Activated naive CD8-positive, alpha-beta T cell treated with anti-CD3 and anti-CD28 coated beads, Interleukin-2, amount 10 ng/mL, durations not matched to agents 7 days and 5 days (primary cell): ENCODE measurements at regions not wholly inside any gene's neighbourhood (a gene's known extent, or its start where the extent isn't known, plus 50 kb on each side); places are given as distances from the start of the nearest gene placed in this dataset.

ENCODE experiments used
- ATAC-seq: fragments of 150-1000 bp; cut with Tn5 transposase; one replicate; pipeline ENCODE4 v1.10.0; 2021; ENCODE audit warnings: low read depth, moderate library complexity
- POLR2A ChIA-PET: fragments of 350-600 bp; sonication (Branson Sonifier 250); formaldehyde crosslinking; loops from one replicate; lab custom pipeline; 2021; ENCODE audit warnings: antibody characterized with exemption; lab: Charles Lee
- DNase-seq: peaks from one replicate; pipeline ENCODE4 v3.0.0; 2021
- H3K27ac Mint-ChIP-seq: one replicate; pipeline ENCODE4 v1.8.0; 2022; ENCODE audit warnings: mild to moderate bottlenecking, mixed read lengths
- H3K27me3 Mint-ChIP-seq: one replicate; pipeline ENCODE4 v1.8.0; 2022; ENCODE audit warnings: mild to moderate bottlenecking, moderate library complexity, mixed read lengths
- H3K36me3 Mint-ChIP-seq: one replicate; pipeline ENCODE4 v1.8.0; 2021; ENCODE audit warnings: mild to moderate bottlenecking, mixed read lengths
- H3K4me1 Mint-ChIP-seq: one replicate; pipeline ENCODE4 v1.8.0; 2021; ENCODE audit warnings: mixed read lengths
- H3K4me3 Mint-ChIP-seq: one replicate; pipeline ENCODE4 v1.8.0; 2022; ENCODE audit warnings: mild to moderate bottlenecking, moderate library complexity, mixed read lengths
- H3K9me3 Mint-ChIP-seq: one replicate; pipeline ENCODE4 v1.8.0; 2021; ENCODE audit warnings: mixed read lengths

DNA sequence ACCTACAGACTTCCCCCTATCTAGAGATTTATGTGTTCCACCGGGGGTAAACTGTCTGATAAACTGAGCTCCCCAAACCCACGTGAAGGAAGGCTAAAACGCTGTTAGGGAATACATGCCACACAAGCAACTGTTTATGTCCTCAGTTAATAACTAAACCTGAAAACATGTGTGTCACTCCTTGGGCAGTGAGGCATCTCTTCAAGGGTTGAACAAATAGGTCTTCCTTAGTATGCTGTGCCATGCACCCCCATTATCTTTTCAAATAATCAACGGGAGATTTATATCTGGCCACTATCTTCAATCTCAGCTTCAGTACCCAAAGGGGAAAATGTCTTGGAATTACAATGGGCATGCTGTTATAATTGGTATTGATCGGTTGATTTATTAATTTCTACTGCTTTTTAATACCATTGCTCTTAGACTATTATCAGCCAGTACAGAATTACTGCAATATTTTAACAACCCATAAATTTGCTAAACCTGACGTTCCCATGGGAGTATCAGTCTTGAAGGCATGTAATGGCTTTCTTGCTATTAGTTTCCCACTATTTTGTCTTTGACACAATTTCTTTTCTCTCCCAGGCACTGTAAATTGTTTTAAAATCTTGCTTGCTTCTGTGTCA, 279.2 kb upstream of the P2RY1 start:
- Mint-ChIP-seq H3K27ac (no peak overlapping the region), H3K27me3 (peaks cover 9% of the 10 kb centered on the region), H3K36me3 (no peaks in the 10 kb centered on the region), H3K4me1 (peaks cover 10% of the 10 kb centered on the region), H3K9me3 (peaks cover 3% of the 10 kb centered on the region), H3K4me3 (no peak overlapping the region)
- ATAC-seq: no peak
- POLR2A ChIA-PET: no interaction called here
- DNase-seq: no peak

DNA sequence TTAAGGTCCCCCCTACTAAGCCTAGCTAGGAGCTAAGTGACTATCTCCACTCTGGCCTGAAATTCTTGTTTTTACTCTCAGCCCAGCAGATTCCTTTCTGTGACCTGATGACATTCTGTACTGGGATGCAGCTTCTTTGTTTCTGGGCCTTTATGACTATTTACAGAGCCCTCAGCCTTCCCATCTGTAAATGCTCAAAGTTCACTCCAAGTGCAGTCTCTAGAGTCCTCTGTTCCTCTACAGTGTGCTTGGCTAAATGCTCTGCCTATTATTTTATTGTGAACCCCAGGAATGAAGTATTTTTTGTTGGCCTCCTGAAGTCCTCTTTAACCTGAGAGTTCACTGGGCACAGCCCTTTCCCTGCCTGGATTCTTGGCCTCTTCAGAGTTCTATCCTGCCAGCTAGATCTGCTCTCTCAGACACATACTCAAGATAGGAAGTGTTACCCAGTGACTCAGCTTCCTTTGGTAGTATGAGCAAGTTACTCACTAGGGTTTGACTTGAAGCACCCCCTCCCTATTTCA, 278.1 kb upstream of the P2RY1 start:
- ATAC-seq: peak; percentile 73
- POLR2A ChIA-PET: no interaction called here

DNA sequence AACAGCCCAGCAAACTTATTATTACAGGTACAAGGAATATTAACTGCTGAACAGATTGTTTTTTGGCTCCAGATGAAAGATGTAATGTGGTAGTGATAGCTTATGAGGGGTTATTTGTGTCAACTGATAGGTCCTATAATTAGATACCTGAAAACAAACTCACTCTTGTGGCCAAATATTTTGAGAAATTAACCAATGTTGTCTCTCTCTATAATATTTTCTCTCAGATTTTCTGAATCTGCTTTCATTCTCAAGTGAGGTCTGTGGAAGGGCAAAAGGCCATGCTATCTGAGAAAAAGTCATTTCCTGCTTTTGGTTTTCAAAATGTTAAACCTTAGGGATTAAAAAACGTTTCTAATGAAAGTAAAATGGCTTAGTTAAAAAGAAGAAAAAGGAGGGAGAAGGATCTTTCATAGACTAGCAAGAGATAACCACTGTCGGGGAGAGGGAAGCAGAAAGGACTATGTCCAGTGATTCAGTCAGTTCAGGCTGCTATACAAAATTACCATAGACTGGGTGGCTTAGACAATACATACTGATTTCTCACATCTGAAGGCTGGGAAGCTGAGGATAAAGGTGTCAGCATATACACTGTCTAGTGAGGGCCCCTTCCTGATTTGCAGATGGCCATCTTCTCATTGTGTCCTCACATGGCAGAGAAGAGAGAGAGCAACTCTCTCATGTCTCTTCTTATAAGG, 277.5 kb upstream of the P2RY1 start:
- H3K36me3 Mint-ChIP-seq: no peaks in the 10 kb centered on the region
- DNase-seq (no peak), ATAC-seq (no peak)
- peaks cover 5% of the 10 kb centered on the region for H3K27me3 Mint-ChIP-seq
- H3K9me3 Mint-ChIP-seq: peaks cover 3% of the 10 kb centered on the region
- no peak overlapping the region for H3K27ac Mint-ChIP-seq
- H3K4me1 Mint-ChIP-seq: peaks cover 10% of the 10 kb centered on the region
- H3K4me3 Mint-ChIP-seq: no peak overlapping the region
- POLR2A ChIA-PET: no interaction called here

More for the DNA sequence above, 278.1 kb upstream of the P2RY1 start:
- peak overlapping the region; percentile 22 for H3K27ac Mint-ChIP-seq
- DNase-seq: no peak
- H3K4me3 Mint-ChIP-seq: no peak overlapping the region
- H3K36me3 Mint-ChIP-seq: no peaks in the 10 kb centered on the region
- peaks cover 10% of the 10 kb centered on the region for H3K4me1 Mint-ChIP-seq
- H3K27me3 Mint-ChIP-seq: peaks cover 5% of the 10 kb centered on the region
- peaks cover 3% of the 10 kb centered on the region for H3K9me3 Mint-ChIP-seq

DNA sequence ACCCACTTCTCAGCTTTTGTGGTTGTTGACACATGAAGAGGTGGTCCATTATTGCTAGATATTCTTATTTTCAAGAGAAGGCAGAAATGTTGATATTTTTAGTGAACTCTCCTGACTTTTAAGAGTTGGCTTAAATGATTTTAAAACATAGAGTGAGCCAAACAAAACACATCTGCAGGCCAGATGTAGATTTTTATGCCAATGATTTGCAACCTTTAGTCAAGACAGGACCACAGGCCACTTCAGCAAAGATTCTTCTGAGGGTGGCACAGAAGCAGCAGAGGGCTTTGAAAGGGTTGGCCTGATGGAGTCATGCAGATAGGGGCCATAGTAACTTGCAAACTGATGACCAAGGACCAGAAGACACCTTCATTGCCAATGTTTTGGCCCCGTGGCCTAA, 276.5 kb upstream of the P2RY1 start:
- Mint-ChIP-seq H3K27me3 (peaks cover 1% of the 10 kb centered on the region), H3K4me3 (no peak overlapping the region), H3K4me1 (peaks cover 10% of the 10 kb centered on the region), H3K36me3 (no peaks in the 10 kb centered on the region), H3K27ac (no peak overlapping the region), H3K9me3 (peaks cover 3% of the 10 kb centered on the region)
- ATAC-seq (no peak), DNase-seq (no peak)
- POLR2A ChIA-PET: no interaction called here

DNA sequence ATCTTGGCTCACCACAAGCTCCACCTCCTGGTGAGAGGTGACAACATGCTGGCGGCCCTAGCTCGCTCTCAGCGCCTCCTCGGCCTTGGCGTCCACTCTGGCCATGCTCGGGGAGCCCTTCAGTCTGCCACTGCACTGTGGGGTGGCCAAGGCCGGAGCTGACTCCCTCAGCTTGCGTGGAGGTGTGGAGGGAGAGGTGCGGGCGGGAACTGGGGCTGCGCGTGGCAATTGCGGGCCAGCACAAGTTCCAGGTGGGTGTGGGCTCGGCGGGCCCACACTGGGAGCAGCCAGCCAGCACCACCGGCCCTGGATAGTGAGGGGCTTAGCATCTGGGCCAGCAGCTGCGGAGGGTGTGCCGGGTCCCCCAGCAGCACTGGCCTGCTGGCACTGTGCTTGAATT, 275.7 kb upstream of the P2RY1 start:
- Mint-ChIP-seq H3K36me3 (no peaks in the 10 kb centered on the region), H3K4me1 (peaks cover 10% of the 10 kb centered on the region), H3K27ac (no peak overlapping the region), H3K27me3 (no peaks in the 10 kb centered on the region), H3K9me3 (peaks cover 3% of the 10 kb centered on the region), H3K4me3 (no peak overlapping the region)
- ATAC-seq (no peak), DNase-seq (no peak)
- POLR2A ChIA-PET: no interaction called here

DNA sequence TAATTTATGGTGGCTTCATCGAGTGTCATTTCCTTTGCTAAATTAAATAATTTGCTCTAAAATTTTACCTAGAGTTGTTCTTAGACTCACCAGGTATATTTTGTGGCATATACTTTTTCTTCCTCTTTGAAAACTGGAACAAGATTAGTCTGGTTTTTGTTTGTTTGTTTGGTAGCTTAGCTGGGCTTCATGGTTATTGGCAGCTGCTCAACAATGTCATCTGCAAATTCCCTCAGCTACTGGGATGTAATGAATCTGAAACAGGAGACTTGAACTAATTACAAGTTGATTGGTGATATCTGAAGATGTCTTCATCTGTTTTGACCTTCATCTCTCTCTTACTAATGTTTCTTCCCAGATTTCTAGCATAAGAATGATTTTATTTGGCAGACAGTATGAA, 270.5 kb upstream of the P2RY1 start:
- no peaks in the 10 kb centered on the region for H3K36me3 Mint-ChIP-seq
- ATAC-seq (no peak), DNase-seq (no peak)
- H3K27ac Mint-ChIP-seq: no peak overlapping the region
- POLR2A ChIA-PET: no interaction called here
- no peak overlapping the region for H3K4me3 Mint-ChIP-seq
- peaks cover 4% of the 10 kb centered on the region for H3K27me3 Mint-ChIP-seq
- H3K9me3 Mint-ChIP-seq: peaks cover 2% of the 10 kb centered on the region
- H3K4me1 Mint-ChIP-seq: no peaks in the 10 kb centered on the region

DNA sequence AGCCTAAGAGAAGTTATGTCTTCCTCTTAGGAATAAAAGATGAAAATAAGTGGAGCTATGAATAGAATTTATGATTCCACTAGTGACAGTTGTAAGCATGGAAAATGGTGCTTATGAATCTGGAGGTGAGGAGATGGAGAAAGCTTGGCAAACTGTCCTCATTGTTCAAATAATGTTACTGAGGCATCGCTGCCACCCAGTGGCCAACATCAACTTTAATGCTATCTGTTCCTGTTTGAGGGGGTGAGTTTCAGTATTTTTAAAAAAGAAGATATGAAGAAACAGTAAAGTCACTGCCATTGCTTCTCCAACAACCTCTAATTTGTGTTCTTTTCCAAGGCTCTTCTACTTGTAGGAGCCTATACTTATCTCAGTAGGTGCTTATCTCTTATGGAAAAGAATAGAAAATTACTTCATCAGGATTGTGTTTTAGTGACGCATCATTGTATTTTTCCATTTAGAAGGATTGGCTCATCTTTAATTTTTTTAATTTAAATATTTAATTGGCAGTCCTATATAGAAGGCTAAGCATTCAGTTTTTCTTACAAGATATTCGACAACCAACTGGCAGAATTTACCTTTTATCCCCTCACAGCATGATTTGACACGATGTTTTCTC, 260.4 kb upstream of the P2RY1 start:
- Mint-ChIP-seq H3K36me3 (no peaks in the 10 kb centered on the region), H3K4me1 (no peaks in the 10 kb centered on the region), H3K27me3 (peaks cover 31% of the 10 kb centered on the region), H3K9me3 (no peaks in the 10 kb centered on the region), H3K27ac (no peak overlapping the region), H3K4me3 (no peak overlapping the region)
- POLR2A ChIA-PET: no interaction called here
- ATAC-seq (no peak), DNase-seq (no peak)

DNA sequence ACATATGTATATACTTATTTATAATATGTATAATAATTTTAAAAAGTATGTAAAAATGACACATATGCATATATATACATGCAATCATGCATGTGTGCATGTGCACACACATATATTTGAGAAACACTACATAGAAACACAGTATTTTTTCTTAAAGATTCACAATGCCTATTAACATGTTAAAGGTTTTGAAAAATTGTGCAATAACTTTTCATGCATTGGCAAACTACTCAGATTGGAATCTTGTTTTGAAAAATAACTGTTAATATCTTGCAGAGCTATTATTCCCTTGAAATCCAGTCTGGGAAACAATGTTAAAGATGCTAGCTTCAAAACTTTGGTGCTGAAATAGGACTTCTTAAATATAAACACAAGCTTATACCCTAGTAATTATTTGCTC, 256.2 kb upstream of the P2RY1 start:
- DNase-seq (no peak), ATAC-seq (no peak)
- POLR2A ChIA-PET: no interaction called here
- no peak overlapping the region for H3K4me3 Mint-ChIP-seq
- H3K36me3 Mint-ChIP-seq: no peaks in the 10 kb centered on the region
- no peak overlapping the region for H3K27ac Mint-ChIP-seq
- H3K9me3 Mint-ChIP-seq: no peaks in the 10 kb centered on the region
- H3K4me1 Mint-ChIP-seq: no peaks in the 10 kb centered on the region
- peaks cover 43% of the 10 kb centered on the region for H3K27me3 Mint-ChIP-seq

DNA sequence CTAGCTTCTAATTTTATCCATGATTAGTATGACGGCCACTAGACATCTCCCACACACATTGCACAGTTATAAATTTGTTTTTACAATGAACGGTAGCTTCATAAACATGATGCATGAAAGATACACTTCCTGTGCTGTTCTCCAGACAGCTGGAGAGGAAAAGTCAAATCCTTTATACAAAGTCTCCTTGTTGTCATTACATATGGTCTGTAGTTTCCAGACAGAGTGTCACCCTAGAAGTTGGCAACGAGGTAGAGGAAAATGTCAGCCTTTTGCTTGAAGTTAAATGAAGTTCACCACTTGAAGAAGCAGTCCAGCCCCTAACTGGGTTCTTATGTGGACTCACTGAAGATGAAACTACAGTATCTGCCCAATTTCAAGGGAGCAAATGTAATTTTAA, 253.0 kb upstream of the P2RY1 start:
- Mint-ChIP-seq H3K27me3 (peaks cover 26% of the 10 kb centered on the region), H3K27ac (no peak overlapping the region), H3K9me3 (no peaks in the 10 kb centered on the region), H3K4me1 (no peaks in the 10 kb centered on the region), H3K36me3 (no peaks in the 10 kb centered on the region), H3K4me3 (no peak overlapping the region)
- POLR2A ChIA-PET: no interaction called here
- no peak for ATAC-seq
- DNase-seq: no peak

DNA sequence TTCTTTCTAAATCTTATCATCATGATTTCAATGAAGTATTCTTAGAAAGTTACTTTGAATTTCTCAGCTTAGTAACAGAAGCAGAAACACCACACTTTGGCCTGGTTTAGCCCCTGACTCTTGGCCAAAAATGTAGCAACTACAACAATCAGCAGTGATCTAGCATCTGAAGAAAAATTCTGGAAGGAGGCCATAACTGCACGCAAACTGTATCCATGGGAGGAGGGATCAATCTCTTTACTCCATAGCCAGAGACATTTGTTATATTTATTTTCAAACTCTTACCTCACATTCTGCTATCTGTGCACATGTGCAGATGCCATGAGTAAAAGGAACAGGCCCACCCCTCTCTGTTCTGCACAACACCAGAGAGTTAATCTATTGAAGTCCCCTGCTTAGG, 251.0 kb upstream of the P2RY1 start:
- no peaks in the 10 kb centered on the region for H3K9me3 Mint-ChIP-seq
- DNase-seq (no peak), ATAC-seq (no peak)
- H3K27me3 Mint-ChIP-seq: peaks cover 24% of the 10 kb centered on the region
- POLR2A ChIA-PET: no interaction called here
- H3K4me1 Mint-ChIP-seq: no peaks in the 10 kb centered on the region
- no peak overlapping the region for H3K4me3 Mint-ChIP-seq
- H3K36me3 Mint-ChIP-seq: no peaks in the 10 kb centered on the region
- H3K27ac Mint-ChIP-seq: no peak overlapping the region

DNA sequence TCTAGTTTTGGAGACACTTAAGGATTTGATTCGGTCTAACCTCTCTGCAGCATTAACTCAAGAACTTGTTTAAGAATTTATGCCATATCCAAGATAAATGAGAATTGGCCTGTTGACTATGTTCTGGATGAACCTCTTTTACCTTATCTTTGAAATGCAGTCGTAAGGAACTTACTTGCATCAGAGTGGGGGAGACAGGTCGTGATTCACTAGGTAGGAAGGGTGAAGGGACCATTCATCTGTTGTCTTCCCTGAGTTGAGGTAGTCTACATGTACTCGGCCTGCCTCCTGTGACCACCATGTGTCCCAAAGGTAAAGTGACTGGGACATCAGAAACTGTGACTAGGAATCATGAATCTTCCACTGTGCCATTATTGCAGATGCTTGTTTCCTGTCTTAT, 248.0 kb upstream of the P2RY1 start:
- Mint-ChIP-seq H3K27me3 (peaks cover 11% of the 10 kb centered on the region), H3K4me1 (no peaks in the 10 kb centered on the region), H3K36me3 (no peaks in the 10 kb centered on the region), H3K27ac (no peak overlapping the region), H3K4me3 (no peak overlapping the region), H3K9me3 (no peaks in the 10 kb centered on the region)
- no peak for ATAC-seq
- POLR2A ChIA-PET: no interaction called here
- no peak for DNase-seq

DNA sequence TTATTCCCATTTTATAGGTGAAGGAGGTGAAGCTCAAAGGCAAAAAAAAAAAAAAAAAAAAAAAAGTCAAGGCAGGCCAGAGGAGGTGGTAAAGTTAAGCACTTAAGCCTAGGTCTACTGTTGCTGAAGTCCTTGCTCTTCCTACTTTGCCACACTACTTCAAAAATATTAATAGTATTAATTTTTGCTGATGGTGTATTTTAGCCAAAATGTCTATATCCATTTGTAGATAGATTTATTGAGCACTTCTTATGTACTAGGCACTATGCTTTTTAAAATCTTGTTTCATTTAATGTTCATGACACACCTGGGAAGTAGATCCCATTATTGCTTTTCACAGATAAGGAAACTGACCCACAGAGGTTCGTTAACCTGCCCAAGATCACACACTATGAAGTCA, 247.1 kb upstream of the P2RY1 start:
- Mint-ChIP-seq H3K27me3 (peaks cover 6% of the 10 kb centered on the region), H3K4me3 (no peak overlapping the region), H3K27ac (no peak overlapping the region), H3K9me3 (no peaks in the 10 kb centered on the region), H3K36me3 (no peaks in the 10 kb centered on the region), H3K4me1 (no peaks in the 10 kb centered on the region)
- POLR2A ChIA-PET: no interaction called here
- no peak for DNase-seq
- ATAC-seq: no peak

DNA sequence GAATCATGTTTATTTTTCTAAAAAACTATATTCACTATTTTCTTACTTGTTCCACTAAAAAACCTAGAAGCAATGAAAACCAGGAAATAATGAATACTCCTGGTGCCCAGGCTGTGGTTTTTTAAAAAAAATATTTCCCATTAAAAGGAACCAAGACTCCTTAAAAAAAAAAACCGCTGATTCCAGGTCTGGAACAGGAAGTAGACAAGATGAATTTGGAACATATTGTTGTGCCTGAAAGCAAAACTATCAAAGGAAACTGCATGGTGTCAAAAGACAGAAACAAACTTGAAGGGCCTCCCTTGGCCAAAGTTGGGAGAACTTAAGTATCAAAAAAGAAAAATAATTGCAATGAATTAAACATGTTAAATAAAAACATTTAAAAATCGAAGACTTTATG, 245.3 kb upstream of the P2RY1 start:
- H3K9me3 Mint-ChIP-seq: no peaks in the 10 kb centered on the region
- H3K4me1 Mint-ChIP-seq: no peaks in the 10 kb centered on the region
- peaks cover 2% of the 10 kb centered on the region for H3K27me3 Mint-ChIP-seq
- H3K36me3 Mint-ChIP-seq: no peaks in the 10 kb centered on the region
- ATAC-seq (no peak), DNase-seq (no peak)
- POLR2A ChIA-PET: no interaction called here
- no peak overlapping the region for H3K4me3 Mint-ChIP-seq
- no peak overlapping the region for H3K27ac Mint-ChIP-seq

DNA sequence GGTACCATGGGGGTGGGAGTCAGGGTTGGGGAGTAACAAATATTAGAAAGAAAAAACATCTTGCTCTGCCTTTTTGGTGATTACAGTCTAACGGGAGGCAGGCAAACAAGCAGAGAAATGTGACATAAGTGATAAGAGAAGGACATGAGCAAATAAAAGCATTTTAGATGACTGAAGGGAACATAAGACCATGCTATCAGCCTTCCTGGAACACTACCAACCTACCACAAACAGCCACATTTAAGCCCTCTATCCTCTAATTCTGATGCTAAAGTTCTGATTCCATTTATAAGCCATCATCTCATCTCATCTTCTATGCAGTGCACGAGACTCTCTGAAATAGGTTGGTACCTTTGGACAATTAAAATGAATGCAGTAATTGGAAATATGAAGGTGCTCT, 243.4 kb upstream of the P2RY1 start:
- Mint-ChIP-seq H3K4me1 (peaks cover 8% of the 10 kb centered on the region), H3K27ac (no peak overlapping the region), H3K4me3 (no peak overlapping the region), H3K27me3 (no peaks in the 10 kb centered on the region), H3K9me3 (no peaks in the 10 kb centered on the region), H3K36me3 (no peaks in the 10 kb centered on the region)
- POLR2A ChIA-PET: no interaction called here
- no peak for DNase-seq
- ATAC-seq: no peak
